ENCODE measurements at regions not wholly inside any gene's neighbourhood (a gene's known extent, or its start where the extent isn't known, plus 50 kb on each side); places are given as distances from the start of the nearest gene placed in this dataset.

- TF ChIP-seq REST (IDR thresholded peaks at IDR 0.05; ENCODE audit: low read depth, low read length) (no peak), ZBTB33 (IDR thresholded peaks at IDR 0.05; ENCODE audit: borderline replicate concordance, low read depth) (no peak), MXI1 (IDR thresholded peaks at IDR 0.05; ENCODE audit: low read depth, low read length) (no peak), TEAD4 (IDR thresholded peaks at IDR 0.05; ENCODE audit: borderline replicate concordance, insufficient read depth) (no peak), USF2 (IDR thresholded peaks at IDR 0.05; ENCODE audit: borderline replicate concordance, low read depth, low read length) (no peak), IRF3 (IDR thresholded peaks at IDR 0.05; ENCODE audit: low read depth, low read length) (no peak), POLR2AphosphoS5 (IDR thresholded peaks at IDR 0.05; ENCODE audit: low read depth, low read length) (no peak), MEF2A (IDR thresholded peaks at IDR 0.05; ENCODE audit: borderline replicate concordance, low read depth) (no peak), FOXJ3 (CRISPR knock-in tag; IDR thresholded peaks at IDR 0.05) (no peak), SIN3A (IDR thresholded peaks at IDR 0.05; ENCODE audit: borderline replicate concordance, low read depth, low read length) (no peak), NRF1 (IDR thresholded peaks at IDR 0.05; ENCODE audit: low read depth, low read length) (no peak), EZH2phosphoT487 (IDR thresholded peaks at IDR 0.05; ENCODE audit: borderline replicate concordance, low read depth) (no peak)
These were observed 185.7 kb downstream of the KATNAL1 start (continued) for GRCh38 chr13:30121666-30122065.

GRCh38 chr13:30121244-30121643, 186.1 kb downstream of the KATNAL1 start:
- no peak overlapping the region for H3K9ac ChIP-seq
- no peaks in the 10 kb centered on the region for H3K79me2 ChIP-seq (ENCODE audit: insufficient read depth)
- no peaks in the 10 kb centered on the region for H3F3A ChIP-seq (replicated peaks; ENCODE audit: insufficient read depth)
- 86% methylated on average over 2 of the region's 2 CpGs for WGBS (ENCODE audit: low lambda C conversion rate)
- no peaks in the 10 kb centered on the region for H3K36me3 ChIP-seq (replicated peaks in 1 of 2; ENCODE audit: control insufficient read depth in 1 of 2, insufficient read depth in 2 of 2, low read length in 1 of 2)
- H3K9me2 ChIP-seq: no peaks in the 10 kb centered on the region
- H3K4me1 ChIP-seq (ENCODE audit: control insufficient read depth in 1 of 2, insufficient read depth in 2 of 2, low read depth in 1 of 2, low read length in 1 of 2): peaks cover 0 to 14% of the 10 kb centered on the region in 2 experiments; a peak in 2 of 4 replicates
- no peak overlapping the region for H3K4me2 ChIP-seq
- no peak overlapping the region for H3K27ac ChIP-seq (ENCODE audit: low read depth in 2 of 2, low read length in 1 of 2)
- ChIA-PET POLR2A (no interaction called here), CTCF (interaction anchor here (1.5 to 4.0 kb wide), 2 partner anchors 9 to 11 kb away, joined by 4 to 38 read pairs; no protein-coding TSS in a partner anchor)
- no peak overlapping the region for H2AFZ ChIP-seq (ENCODE audit: low read depth)
- DNase-seq: no peak
- no peaks in the 10 kb centered on the region for H3K9me3 ChIP-seq
- no peak overlapping the region for H3K4me3 ChIP-seq (ENCODE audit: low read depth in 2 of 2, low read length in 1 of 2)
- H4K20me1 ChIP-seq (ENCODE audit: insufficient read depth): no peaks in the 10 kb centered on the region
- H3K27me3 ChIP-seq (ENCODE audit: insufficient read depth): no peaks in the 10 kb centered on the region
- no peak for TF ChIP-seq NRF1 (IDR thresholded peaks at IDR 0.05; ENCODE audit: low read depth, low read length)
- TF ChIP-seq TCF12 (IDR thresholded peaks at IDR 0.05): no peak
- no peak for TF ChIP-seq NFIC (IDR thresholded peaks at IDR 0.05; ENCODE audit: borderline replicate concordance)
- TF ChIP-seq JUND (IDR thresholded peaks at IDR 0.05): no peak
- TF ChIP-seq RFX5 (IDR thresholded peaks at IDR 0.05; ENCODE audit: low read length): no peak
- no peak for TF ChIP-seq YY1 (IDR thresholded peaks at IDR 0.05; ENCODE audit: low read depth)
- no peak for TF ChIP-seq RAD21 (IDR thresholded peaks at IDR 0.05; ENCODE audit: low read length)
- TF ChIP-seq IRF3 (IDR thresholded peaks at IDR 0.05; ENCODE audit: low read depth, low read length): no peak
- TF ChIP-seq MAX (IDR thresholded peaks at IDR 0.05; ENCODE audit: low read depth): no peak
- no peak for TF ChIP-seq EZH2phosphoT487 (IDR thresholded peaks at IDR 0.05; ENCODE audit: borderline replicate concordance, low read depth)
- TF ChIP-seq ELF1 (IDR thresholded peaks at IDR 0.05): no peak
- no peak for TF ChIP-seq TAF1 (IDR thresholded peaks at IDR 0.05; ENCODE audit: borderline replicate concordance, low read depth, low read length)

Measured in SK-N-SH (cell line).